ENCODE measurements at regions not wholly inside any gene's neighbourhood (a gene's known extent, or its start where the extent isn't known, plus 50 kb on each side); places are given as distances from the start of the nearest gene placed in this dataset.

DNA sequence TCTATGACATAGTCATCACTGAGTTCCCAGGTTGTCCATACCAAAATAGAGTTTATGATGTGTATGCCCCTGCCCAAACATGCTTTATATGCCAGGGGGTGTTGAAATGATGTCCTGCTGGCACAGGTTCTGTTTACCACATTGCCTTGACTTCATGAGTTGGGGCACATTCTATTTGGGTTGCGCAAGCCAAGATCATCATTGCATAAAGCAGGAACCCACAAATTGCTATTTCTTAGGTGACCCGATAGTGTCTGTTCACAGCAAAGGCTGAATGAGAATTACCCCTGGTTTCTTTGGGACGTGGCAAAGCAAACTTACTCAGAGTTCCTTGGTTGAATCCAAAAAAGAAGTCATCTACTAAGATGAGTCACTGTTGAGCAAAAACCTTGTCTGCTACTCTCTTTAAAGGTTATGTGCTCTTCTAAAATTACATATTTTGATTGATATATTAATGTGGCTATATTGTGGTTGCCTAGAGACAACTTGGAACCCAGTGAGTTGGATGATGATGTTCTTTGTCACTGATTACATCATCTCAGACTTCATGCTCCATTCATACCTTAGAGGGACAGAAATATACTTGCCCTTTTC is 912.6 kb upstream of the SOX9 start:
- TF ChIP-seq, protein P1, sequence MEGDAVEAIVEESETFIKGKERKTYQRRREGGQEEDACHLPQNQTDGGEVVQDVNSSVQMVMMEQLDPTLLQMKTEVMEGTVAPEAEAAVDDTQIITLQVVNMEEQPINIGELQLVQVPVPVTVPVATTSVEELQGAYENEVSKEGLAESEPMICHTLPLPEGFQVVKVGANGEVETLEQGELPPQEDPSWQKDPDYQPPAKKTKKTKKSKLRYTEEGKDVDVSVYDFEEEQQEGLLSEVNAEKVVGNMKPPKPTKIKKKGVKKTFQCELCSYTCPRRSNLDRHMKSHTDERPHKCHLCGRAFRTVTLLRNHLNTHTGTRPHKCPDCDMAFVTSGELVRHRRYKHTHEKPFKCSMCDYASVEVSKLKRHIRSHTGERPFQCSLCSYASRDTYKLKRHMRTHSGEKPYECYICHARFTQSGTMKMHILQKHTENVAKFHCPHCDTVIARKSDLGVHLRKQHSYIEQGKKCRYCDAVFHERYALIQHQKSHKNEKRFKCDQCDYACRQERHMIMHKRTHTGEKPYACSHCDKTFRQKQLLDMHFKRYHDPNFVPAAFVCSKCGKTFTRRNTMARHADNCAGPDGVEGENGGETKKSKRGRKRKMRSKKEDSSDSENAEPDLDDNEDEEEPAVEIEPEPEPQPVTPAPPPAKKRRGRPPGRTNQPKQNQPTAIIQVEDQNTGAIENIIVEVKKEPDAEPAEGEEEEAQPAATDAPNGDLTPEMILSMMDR (IDR thresholded peaks at IDR 0.05; ENCODE audit: extremely low read depth in 1 of 2, insufficient read depth in 1 of 2, low read depth in 1 of 2, low read length in 2 of 2), result no peak
- TF ChIP-seq POLR2A (IDR thresholded peaks at IDR 0.05; ENCODE audit: low read depth, low read length) (no peak), POLR2AphosphoS5 (IDR thresholded peaks at IDR 0.05; ENCODE audit: insufficient read depth, low read depth, low read length) (no peak), MYC (IDR thresholded peaks at IDR 0.05; ENCODE audit: low read depth, low read length) (no peak), EZH2 (IDR thresholded peaks at IDR 0.05; ENCODE audit: borderline replicate concordance, low read depth, low read length, severe bottlenecking) (no peak), JUN (IDR thresholded peaks at IDR 0.05; ENCODE audit: borderline replicate concordance, insufficient read depth, insufficient read length, low read depth) (no peak)
- TF ChIP-seq, protein P2, sequence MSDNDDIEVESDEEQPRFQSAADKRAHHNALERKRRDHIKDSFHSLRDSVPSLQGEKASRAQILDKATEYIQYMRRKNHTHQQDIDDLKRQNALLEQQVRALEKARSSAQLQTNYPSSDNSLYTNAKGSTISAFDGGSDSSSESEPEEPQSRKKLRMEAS (IDR thresholded peaks at IDR 0.05; ENCODE audit: insufficient read depth, insufficient read length), result no peak

Data from endothelial cell of umbilical vein (primary cell).